OCI-LY1 (cell line): ENCODE measurements at regions not wholly inside any gene's neighbourhood (a gene's known extent, or its start where the extent isn't known, plus 50 kb on each side); places are given as distances from the start of the nearest gene placed in this dataset.
A peak's percentile ranks its signal among the peaks of the same experiment; 100 is the strongest.

Experiments used
- CTCF ChIP-seq: fragments of 200-600 bp; sonication (generic), shearing (Covaris generic); IDR thresholded peaks from 2 replicates; pipeline ENCODE4 v1.5.1; 2017; ENCODE audit warnings: mild to moderate bottlenecking, antibody characterized with exemption, low read length, moderate library complexity, mixed read lengths
- EZH2 ChIP-seq: fragments of 200-600 bp; sonication (generic), shearing (Covaris generic); IDR thresholded peaks from 2 replicates; pipeline ENCODE4 v1.8.0; 2017; ENCODE audit warnings: borderline replicate concordance, mixed run types, mild to moderate bottlenecking, antibody characterized with exemption, low read length, moderate library complexity, mixed read lengths

- peak; percentile 15; the same call in 1 of the 2 replicates for TF ChIP-seq CTCF
- no peak for TF ChIP-seq EZH2
These were observed 344.2 kb upstream of the ADARB2 start for GRCh38 chr10:2081501-2081900.
